ENCODE measurements at regions not wholly inside any gene's neighbourhood (a gene's known extent, or its start where the extent isn't known, plus 50 kb on each side); places are given as distances from the start of the nearest gene placed in this dataset.

- no peak overlapping the region for H3K4me3 ChIP-seq (ENCODE audit: low read depth in 1 of 2, low read length in 1 of 2)
- no peaks in the 10 kb centered on the region for H3K4me1 ChIP-seq (ENCODE audit: control insufficient read depth in 1 of 2, insufficient read depth in 1 of 2, low read depth in 1 of 2, low read length in 1 of 2)
- no peaks in the 10 kb centered on the region for H3K9me3 ChIP-seq
- no peak for TF ChIP-seq CTCF (IDR thresholded peaks at IDR 0.05)
- no peaks in the 10 kb centered on the region for H3K27me3 ChIP-seq
- no peak overlapping the region for H3K27ac ChIP-seq
- H3K36me3 ChIP-seq, result no peaks in the 10 kb centered on the region
These were observed 52.0 kb downstream of the LRATD1 start for GRCh38 chr2:14684516-14684915.

- Histone ChIP-seq H3K4me1 (ENCODE audit: control insufficient read depth in 1 of 2, insufficient read depth in 1 of 2, low read depth in 1 of 2, low read length in 1 of 2) (no peaks in the 10 kb centered on the region), H3K27ac (no peak overlapping the region), H3K4me3 (ENCODE audit: low read depth in 1 of 2, low read length in 1 of 2) (no peak overlapping the region), H3K36me3 (no peaks in the 10 kb centered on the region), H3K27me3 (no peaks in the 10 kb centered on the region), H3K9me3 (no peaks in the 10 kb centered on the region)
- TF ChIP-seq CTCF (IDR thresholded peaks at IDR 0.05), result no peak
These were observed 58.4 kb downstream of the LRATD1 start for GRCh38 chr2:14690926-14691325.

- Histone ChIP-seq H3K27ac (no peak overlapping the region), H3K36me3 (no peaks in the 10 kb centered on the region), H3K4me1 (ENCODE audit: control insufficient read depth in 1 of 2, insufficient read depth in 1 of 2, low read depth in 1 of 2, low read length in 1 of 2) (no peaks in the 10 kb centered on the region), H3K27me3 (no peaks in the 10 kb centered on the region), H3K9me3 (no peaks in the 10 kb centered on the region), H3K4me3 (ENCODE audit: low read depth in 1 of 2, low read length in 1 of 2) (no peak overlapping the region)
- TF ChIP-seq CTCF (IDR thresholded peaks at IDR 0.05), result no peak
These were observed 61.4 kb downstream of the LRATD1 start for GRCh38 chr2:14693874-14694273.

- Histone ChIP-seq H3K27ac (no peak overlapping the region), H3K4me3 (ENCODE audit: low read depth in 1 of 2, low read length in 1 of 2) (no peak overlapping the region), H3K4me1 (ENCODE audit: control insufficient read depth in 1 of 2, insufficient read depth in 1 of 2, low read depth in 1 of 2, low read length in 1 of 2) (no peaks in the 10 kb centered on the region), H3K36me3 (no peaks in the 10 kb centered on the region), H3K27me3 (no peaks in the 10 kb centered on the region), H3K9me3 (no peaks in the 10 kb centered on the region)
- no peak for TF ChIP-seq CTCF (IDR thresholded peaks at IDR 0.05)
These were observed 68.2 kb downstream of the LRATD1 start for GRCh38 chr2:14700753-14701152.

- Histone ChIP-seq H3K36me3 (no peaks in the 10 kb centered on the region), H3K4me1 (ENCODE audit: control insufficient read depth in 1 of 2, insufficient read depth in 1 of 2, low read depth in 1 of 2, low read length in 1 of 2) (no peaks in the 10 kb centered on the region), H3K9me3 (no peaks in the 10 kb centered on the region), H3K27me3 (no peaks in the 10 kb centered on the region), H3K27ac (no peak overlapping the region), H3K4me3 (ENCODE audit: low read depth in 1 of 2, low read length in 1 of 2) (no peak overlapping the region)
- TF ChIP-seq CTCF (IDR thresholded peaks at IDR 0.05), result no peak
These were observed 69.7 kb downstream of the LRATD1 start for GRCh38 chr2:14702258-14702657.

GRCh38 chr2:14706201-14706600 is 73.7 kb downstream of the LRATD1 start:
- Histone ChIP-seq H3K36me3 (no peaks in the 10 kb centered on the region), H3K27me3 (no peaks in the 10 kb centered on the region), H3K4me3 (ENCODE audit: low read depth in 1 of 2, low read length in 1 of 2) (no peak overlapping the region), H3K4me1 (ENCODE audit: control insufficient read depth in 1 of 2, insufficient read depth in 1 of 2, low read depth in 1 of 2, low read length in 1 of 2) (no peaks in the 10 kb centered on the region), H3K27ac (no peak overlapping the region), H3K9me3 (no peaks in the 10 kb centered on the region)
- TF ChIP-seq CTCF (IDR thresholded peaks at IDR 0.05), result no peak
